Thyroid gland (tissue), 4 donors: ENCODE measurements at regions not wholly inside any gene's neighbourhood (a gene's known extent, or its start where the extent isn't known, plus 50 kb on each side); places are given as distances from the start of the nearest gene placed in this dataset.

Source experiments
- CTCF ChIP-seq, 6 experiments: fragments of 200-600 bp in 3 of 6; fragments of 450-650 bp in 3 of 6; sonication (generic) in 3 of 6; IDR thresholded peaks; one replicate each; pipeline ENCODE4 v1.5.1; 2016 to 2019; ENCODE audit warnings: antibody characterized with exemption in 6 of 6, mild to moderate bottlenecking in 2 of 6, inconsistent platforms in 1 of 6, moderate library complexity in 1 of 6
- POLR2A ChIP-seq, 2 donors: fragments of 450-650 bp; IDR thresholded peaks; one replicate each; pipeline ENCODE4 v1.6.1; 2017; ENCODE audit warnings: antibody characterized with exemption in 2 of 2, mild to moderate bottlenecking in 2 of 2, moderate library complexity in 1 of 2

GRCh38 chr1:84759756-84760155 lies 69.5 kb upstream of the SSX2IP start:
- no peak for TF ChIP-seq CTCF (IDR thresholded peaks at IDR 0.05)
- no peak for TF ChIP-seq POLR2A (IDR thresholded peaks at IDR 0.05)
